Stimulated activated CD8-positive, alpha-beta memory T cell treated with anti-CD3 and anti-CD28 coated beads, Interleukin-15, amount 100 ng/mL, for 48 hours (primary cell): ENCODE measurements at regions not wholly inside any gene's neighbourhood (a gene's known extent, or its start where the extent isn't known, plus 50 kb on each side); places are given as distances from the start of the nearest gene placed in this dataset.
"Not testable (repeated sequence)": the region's sequence is repeated elsewhere in the genome, so short reads cannot be mapped to it uniquely, and the experiment has no call there.

Experiments
- DNase-seq, 2 donors: peaks; one replicate each; pipeline ENCODE4 v3.0.0-alpha.2; 2020; ENCODE audit warnings: low read depth in 2 of 2

- no peak for DNase-seq
Observed at GRCh38 chr1:60740154-60740553, 342.2 kb upstream of the NFIA start.

GRCh38 chr1:60739729-60740128, 342.6 kb upstream of the NFIA start:
- no peak for DNase-seq

- DNase-seq: no peak
Observed at GRCh38 chr1:60732977-60733401, 349.4 kb upstream of the NFIA start.

- no peak for DNase-seq
Observed at GRCh38 chr1:60731321-60731720, 351.0 kb upstream of the NFIA start.

DNA sequence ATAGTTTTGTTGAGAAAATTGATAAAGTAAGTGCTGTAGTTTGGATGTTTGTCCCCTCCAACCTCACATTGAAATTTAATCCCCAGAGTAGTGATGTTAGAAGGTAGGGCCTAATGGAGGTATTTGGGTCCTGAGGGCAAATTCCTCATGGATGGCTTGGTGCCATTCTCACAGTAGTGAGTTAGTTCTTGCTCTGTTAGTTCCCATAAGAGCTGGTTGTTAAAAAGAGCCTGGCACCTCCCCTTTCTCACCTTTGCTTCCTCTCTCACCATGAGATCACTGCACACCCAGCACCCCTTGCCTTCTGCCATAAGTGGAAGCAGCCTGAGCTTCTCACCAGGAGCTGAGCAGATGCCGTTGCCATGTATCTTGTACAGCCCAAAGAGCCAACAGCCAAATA, 354.8 kb upstream of the NFIA start:
- no peak for DNase-seq

DNA sequence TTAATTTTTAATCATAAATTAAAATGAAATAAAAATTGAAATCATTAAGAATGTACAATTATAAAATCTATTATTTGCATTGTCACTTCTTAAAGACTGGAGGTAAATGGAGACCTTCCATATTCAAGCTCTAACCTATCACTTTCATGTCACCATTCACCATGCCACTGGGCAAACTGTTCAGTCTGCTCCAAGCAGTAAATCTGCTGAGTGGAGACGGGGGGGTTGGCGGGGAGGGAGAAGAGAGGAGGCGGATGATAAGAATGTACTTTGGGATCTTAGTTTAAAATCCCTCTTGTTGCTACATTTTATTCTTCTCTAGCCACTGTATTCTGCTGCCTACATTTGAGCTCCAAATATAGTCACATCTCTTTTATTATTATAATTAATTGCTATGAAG, 365.9 kb upstream of the NFIA start:
- no peak for DNase-seq

- no peak for DNase-seq
Observed at GRCh38 chr1:60715970-60716369, 366.4 kb upstream of the NFIA start.

GRCh38 chr1:60709426-60709825, 372.9 kb upstream of the NFIA start:
- no peak for DNase-seq

DNA sequence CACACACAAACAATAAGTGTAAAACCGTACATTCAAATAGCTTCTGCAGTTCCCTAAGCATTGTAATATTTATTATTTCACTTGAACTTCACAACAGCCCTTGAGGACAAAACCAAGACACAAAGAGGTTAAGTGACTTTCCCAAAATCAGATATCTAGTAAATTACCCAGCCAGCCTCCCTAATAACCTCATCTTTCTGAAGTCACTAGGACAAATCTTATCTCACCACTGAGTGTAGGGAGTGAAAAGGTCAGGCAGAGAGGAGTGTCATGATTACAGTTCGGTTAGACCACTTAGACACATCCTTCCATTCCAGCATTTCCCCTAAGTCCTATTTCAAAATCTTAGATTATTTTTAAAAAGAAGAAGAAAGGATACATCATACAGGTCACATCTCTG, 377.3 kb upstream of the NFIA start:
- no peak for DNase-seq

DNA sequence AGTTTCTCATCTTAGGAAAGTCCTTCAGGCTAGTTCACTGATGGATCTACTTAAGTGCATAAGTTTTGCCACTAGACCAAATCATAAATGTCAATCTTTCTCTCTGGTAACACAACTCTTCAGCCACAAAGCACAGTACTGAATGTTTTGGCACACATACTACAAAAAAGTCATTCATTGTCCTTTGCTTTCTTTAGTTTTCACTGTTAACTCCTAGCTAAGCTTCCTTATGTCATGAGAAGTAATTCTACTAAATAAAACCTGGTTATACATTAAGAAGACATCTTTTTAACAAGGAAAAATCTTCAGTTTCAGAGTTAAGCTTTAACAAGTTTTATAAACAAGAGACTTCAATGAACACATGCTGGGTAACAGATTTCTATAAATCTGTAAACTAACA, 379.2 kb upstream of the NFIA start:
- DNase-seq: no peak

DNA sequence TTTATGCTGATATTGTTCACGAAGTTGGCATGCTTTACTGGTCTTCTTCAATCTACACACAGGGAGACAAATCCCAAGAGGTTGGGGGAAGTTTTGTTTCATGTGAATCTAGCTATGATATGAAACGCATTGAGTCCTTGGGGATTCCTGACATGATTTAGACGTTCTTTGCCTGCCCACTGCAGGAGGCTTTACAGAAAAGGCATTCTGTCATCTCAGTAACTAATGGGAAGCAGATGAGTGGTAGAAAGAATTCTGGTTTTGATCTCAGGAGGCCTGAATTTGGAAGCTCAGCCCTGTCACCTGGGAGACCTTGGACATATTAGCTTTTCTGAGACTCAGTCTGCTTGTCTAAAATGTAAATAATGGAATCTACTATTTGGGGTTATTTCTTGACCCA, 383.0 kb upstream of the NFIA start:
- DNase-seq: no peak

GRCh38 chr1:60697204-60697994, 385.0 kb upstream of the NFIA start:
- DNase-seq: no peak

GRCh38 chr1:60696512-60696911, 385.8 kb upstream of the NFIA start:
- DNase-seq: no peak

DNA sequence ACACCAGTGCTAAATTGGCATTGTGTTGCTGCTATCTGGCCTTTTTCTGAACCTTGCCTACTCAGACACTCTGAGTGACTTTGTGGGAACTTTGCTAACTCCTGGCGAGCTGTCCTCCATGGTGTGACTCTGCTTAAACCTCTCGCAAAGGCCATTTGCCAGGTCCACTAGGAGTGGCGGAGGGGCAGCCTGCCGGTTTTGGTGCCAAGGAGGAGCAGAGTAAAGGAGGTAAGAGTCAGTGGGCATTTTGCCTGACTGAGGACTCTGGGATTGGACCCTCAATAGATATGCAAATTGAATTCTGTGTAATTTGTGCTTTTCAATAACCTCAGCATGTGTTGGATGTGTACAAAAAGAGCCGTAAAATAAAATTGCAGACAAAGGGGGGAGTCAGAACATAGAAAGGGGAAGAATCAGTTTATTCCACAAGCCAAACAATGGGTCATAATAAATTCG, 386.6 kb upstream of the NFIA start:
- no peak for DNase-seq

- no peak for DNase-seq
Observed at GRCh38 chr1:60694980-60695379, 387.4 kb upstream of the NFIA start.

DNA sequence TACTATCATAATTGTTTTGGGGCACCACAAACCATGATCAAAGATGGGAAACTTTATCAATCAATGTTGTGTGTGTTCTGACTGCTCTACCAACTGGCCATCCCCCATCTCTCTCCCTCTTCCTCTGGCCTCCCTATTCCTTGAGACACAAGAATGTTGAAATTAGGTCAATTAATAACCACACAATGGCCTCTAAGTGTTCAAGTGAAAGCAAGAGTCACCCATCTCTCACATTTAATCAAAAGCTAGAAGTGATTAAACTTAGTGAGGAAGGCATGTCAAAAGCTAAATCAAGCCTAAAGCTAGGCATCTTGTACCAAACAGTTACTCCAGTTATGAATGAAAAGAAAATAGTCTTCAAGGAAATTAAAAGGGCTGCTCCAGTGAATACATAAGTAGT, 390.3 kb upstream of the NFIA start:
- DNase-seq: no peak

- DNase-seq: not testable (repeated sequence)
Observed at GRCh38 chr1:60688221-60688620, 394.1 kb upstream of the NFIA start.

GRCh38 chr1:60681095-60681860, 401.1 kb upstream of the NFIA start:
- no peak for DNase-seq

DNA sequence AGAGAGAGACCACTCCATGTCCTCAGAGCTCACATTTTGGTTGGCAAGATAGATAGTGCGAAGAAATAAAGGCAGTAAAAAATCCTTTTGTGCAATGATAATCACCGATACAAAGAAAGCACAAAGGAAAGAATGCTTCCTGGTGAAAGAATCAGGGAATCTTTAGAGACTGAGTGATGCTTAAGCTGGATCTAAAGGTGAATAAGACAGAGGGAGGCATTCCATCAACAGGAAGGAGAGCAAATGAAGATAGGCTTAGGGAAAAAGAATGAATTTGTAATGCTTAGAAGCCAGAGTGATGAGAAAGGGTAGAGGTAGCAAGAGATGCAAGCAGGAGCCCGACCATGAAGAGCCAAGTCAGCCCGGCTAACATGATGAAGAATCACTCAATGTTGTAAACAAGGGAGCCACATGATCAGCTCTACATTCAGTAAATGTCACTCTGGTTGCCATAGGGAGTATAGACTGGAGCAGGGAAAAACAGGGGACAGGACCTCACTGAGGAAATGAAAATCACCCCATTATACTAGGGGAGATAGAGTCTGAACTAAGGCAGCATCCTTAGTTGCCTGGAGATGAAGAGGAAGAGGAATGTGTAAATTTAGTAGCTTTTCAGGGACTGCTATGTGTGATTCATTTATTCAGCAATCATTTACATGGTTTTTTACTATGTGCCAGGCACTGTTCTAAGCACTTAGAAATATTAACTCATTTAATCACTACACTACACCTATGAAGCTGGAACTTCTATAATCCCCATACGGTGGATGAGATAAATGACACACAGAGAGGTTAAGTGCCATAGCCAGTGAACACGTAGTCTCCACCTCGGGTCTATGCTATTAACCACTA, 402.6 kb upstream of the NFIA start:
- no peak for DNase-seq

DNA sequence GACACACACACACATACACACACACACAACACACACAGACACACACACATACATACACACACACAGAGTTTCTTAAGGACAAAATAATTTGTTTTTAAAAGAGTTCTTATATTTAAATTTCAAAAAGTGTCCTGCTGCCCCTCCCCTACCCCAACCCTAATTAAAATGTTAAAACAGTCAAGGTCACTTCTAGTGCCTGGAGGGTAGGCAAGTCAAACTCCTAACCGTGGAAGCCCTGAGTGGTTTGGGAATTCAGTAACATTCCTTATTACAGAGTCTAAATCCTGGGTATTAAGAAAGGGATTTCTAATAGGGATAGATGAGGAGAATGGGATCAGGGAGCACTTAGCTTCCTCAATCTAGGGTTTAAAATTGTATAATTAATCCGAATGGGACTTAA, 403.6 kb upstream of the NFIA start:
- no peak for DNase-seq

DNA sequence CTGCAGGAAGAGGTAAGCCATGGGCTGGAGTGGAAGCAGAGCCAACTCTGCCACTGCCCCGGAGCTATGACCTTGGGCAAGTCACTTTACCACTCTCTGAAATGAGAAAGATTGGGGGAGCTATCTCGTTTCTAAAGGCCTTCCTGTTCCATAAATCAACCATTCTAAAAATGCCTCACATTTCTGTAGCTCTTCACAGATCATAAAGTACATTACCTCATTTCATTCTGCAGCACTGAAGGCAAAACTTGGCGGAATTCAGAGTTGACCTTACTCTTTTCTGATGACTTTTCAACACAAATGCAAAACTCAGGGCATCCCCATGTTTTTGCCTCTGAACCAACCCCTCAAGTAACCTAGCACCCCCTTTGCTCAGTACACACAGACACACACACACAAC, 404.0 kb upstream of the NFIA start:
- no peak for DNase-seq

GRCh38 chr1:60672449-60672848, 409.9 kb upstream of the NFIA start:
- DNase-seq: no peak
